Cardiac fibroblast (primary cell): ENCODE measurements at regions not wholly inside any gene's neighbourhood (a gene's known extent, or its start where the extent isn't known, plus 50 kb on each side); places are given as distances from the start of the nearest gene placed in this dataset.

Experiments
- DNase-seq, 2 donors: peaks; one replicate each; pipeline versions ENCODE4 v3.0.0 to v3.0.0-alpha.2; 2010; ENCODE audit warnings: low read depth in 2 of 2
- H3K4me3 ChIP-seq, 2 donors: replicated peaks in 1 of 2; 1 replicate in 1 of 2; 2 replicates in 1 of 2; pipeline ENCODE4 v1.5.1; 2011; ENCODE audit warnings: low read depth in 2 of 2, low read length in 2 of 2, mild to moderate bottlenecking in 2 of 2, moderate library complexity in 1 of 2
- TF ChIP-seq, protein P1 (sequence below): IDR thresholded peaks from one replicate; pipeline ENCODE4 v1.5.1; 2011; ENCODE audit warnings: low read depth, mild to moderate bottlenecking, low read length, inconsistent platforms

DNA sequence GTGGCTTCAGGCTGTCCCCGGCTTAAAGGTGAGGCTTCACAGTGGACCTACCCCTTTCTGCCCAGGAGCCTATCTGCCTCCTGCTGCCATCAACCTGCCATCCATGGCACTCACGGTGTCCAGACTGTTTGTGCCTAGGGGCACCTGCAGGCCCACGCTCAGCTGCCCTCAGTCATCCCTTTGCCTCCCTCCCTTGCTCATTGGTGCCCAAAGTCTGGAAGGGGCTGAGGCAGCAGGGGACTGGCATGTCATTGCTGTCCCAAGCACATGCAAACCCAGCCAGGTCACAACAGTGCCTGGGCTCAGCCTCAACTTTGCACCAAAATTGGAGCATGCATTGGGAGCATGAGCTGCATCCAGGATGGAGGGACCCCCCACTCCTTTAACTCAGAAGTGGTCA is 1142.7 kb upstream of the NCAM2 start:
- H3K4me3 ChIP-seq: no peak overlapping the region
- no peak for DNase-seq
- TF ChIP-seq, protein P1, sequence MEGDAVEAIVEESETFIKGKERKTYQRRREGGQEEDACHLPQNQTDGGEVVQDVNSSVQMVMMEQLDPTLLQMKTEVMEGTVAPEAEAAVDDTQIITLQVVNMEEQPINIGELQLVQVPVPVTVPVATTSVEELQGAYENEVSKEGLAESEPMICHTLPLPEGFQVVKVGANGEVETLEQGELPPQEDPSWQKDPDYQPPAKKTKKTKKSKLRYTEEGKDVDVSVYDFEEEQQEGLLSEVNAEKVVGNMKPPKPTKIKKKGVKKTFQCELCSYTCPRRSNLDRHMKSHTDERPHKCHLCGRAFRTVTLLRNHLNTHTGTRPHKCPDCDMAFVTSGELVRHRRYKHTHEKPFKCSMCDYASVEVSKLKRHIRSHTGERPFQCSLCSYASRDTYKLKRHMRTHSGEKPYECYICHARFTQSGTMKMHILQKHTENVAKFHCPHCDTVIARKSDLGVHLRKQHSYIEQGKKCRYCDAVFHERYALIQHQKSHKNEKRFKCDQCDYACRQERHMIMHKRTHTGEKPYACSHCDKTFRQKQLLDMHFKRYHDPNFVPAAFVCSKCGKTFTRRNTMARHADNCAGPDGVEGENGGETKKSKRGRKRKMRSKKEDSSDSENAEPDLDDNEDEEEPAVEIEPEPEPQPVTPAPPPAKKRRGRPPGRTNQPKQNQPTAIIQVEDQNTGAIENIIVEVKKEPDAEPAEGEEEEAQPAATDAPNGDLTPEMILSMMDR: no peak

GRCh38 chr21:19864476-19864875 is 1133.7 kb upstream of the NCAM2 start:
- TF ChIP-seq, protein P1: no peak
- no peak for DNase-seq

DNA sequence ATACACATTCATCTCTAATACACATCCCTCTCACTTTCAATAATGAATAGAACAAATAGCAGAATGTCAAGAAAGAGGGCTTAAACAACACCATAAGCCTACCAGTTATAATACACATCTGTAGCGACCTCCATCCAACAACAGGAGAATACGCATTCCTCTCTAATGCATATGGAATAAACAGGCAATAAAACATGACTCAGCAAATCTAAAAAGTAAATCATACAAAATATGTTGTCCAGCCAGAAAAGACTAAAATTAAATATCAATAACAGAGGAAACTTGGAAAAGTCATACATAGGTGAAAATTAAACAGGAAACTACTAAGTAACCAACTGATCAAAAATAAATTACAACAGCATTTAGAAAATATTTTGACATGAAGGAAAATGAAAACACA is 1127.5 kb upstream of the NCAM2 start:
- no peak for DNase-seq
- H3K4me3 ChIP-seq: no peak overlapping the region
- TF ChIP-seq, protein P1: no peak

More at GRCh38 chr21:19864476-19864875, 1133.7 kb upstream of the NCAM2 start:
- H3K4me3 ChIP-seq: no peak overlapping the region

GRCh38 chr21:19874521-19874920 is 1123.7 kb upstream of the NCAM2 start:
- no peak for DNase-seq
- TF ChIP-seq, protein P1: no peak
- H3K4me3 ChIP-seq: no peak overlapping the region

DNA sequence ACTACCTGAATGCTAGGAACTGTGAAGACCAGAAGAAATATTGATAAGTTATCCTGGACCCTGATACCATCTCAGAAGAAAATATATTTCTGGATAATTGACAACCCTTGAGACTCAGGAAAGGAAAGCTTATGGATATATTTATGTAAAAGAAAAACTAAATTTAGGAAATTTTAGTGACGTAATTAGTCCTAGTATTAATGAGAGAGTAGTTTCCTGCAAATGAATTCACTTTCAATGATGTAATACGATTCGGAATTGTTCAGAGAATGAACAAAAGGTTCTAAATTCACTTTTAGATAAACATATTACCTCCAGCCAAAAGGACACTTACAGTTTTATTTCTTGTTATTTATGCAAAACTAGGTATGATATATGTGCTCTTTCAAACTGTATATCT is 1120.1 kb upstream of the NCAM2 start:
- TF ChIP-seq, protein P1: no peak
- DNase-seq: no peak
- H3K4me3 ChIP-seq: no peak overlapping the region

GRCh38 chr21:19899645-19900044 is 1098.6 kb upstream of the NCAM2 start:
- DNase-seq: no peak
- TF ChIP-seq, protein P1: no peak
- no peak overlapping the region for H3K4me3 ChIP-seq

- H3K4me3 ChIP-seq: no peak overlapping the region
- TF ChIP-seq, protein P1: no peak
- no peak for DNase-seq
Measured at GRCh38 chr21:19900149-19900548, 1098.1 kb upstream of the NCAM2 start.
